ENCODE measurements at regions not wholly inside any gene's neighbourhood (a gene's known extent, or its start where the extent isn't known, plus 50 kb on each side); places are given as distances from the start of the nearest gene placed in this dataset.

DNA sequence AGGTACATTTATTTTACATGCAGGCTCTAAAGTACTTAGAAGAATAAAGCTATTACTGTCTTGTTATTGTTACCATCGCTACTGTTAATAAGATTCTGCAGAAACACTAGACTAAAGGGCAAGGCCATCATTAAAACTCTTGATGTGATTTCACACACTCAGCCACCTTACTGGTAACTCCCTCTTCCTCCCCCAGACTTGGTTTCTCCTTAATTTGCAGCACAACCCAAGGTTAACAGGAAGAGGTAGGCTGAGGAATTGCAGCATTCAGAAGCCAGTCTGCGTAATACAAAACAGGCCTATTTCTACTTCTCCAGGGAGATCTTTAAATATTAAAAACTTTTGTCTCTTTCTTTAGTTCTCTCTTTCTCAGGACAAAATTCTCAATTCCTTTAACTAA, 210.3 kb downstream of the BTG1 start:
- peaks cover 0 to 11% (median 5%) of the 10 kb centered on the region in 4 donors for H3K4me1 Mint-ChIP-seq
- no peak for ATAC-seq (ENCODE audit: low read depth in 2 of 2)

DNA sequence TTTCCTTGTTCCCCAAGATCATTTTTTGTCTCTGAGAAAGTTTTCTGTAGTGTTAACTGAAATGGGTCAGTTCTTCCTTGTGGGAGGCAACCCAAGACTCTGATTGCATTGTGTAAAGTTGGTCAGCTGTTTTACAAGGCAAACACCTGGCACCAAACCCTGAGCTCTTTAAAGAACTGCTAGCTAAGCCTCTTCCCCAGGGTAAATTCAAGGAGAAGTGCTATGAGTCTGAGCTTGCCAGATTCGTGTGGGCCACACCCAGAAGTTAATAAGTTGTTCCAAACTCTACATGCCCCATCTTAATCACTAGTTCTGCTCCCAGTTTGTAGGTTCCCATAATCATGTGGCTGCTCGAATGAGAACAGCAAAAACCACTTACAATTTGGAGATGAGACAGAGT, 214.5 kb downstream of the BTG1 start:
- Mint-ChIP-seq H3K27me3 (no peaks in the 10 kb centered on the region), H3K4me1 (peaks cover 0 to 10% (median 4%) of the 10 kb centered on the region in 4 donors), H3K4me3 (no peak overlapping the region), H3K27ac (peak overlapping the region in 2 of 3 donors; percentile 13 to 53), H3K36me3 (no peaks in the 10 kb centered on the region), H3K9me3 (peaks cover 0 to 5% (median 0%) of the 10 kb centered on the region in 7 donors)
- Histone ChIP-seq H3K4me3 (ENCODE audit: low read depth, low read length) (no peak overlapping the region), H3K27ac (ENCODE audit: insufficient read depth, low read length, poor library complexity, severe bottlenecking) (no peak overlapping the region), H3K9me3 (ENCODE audit: control insufficient read depth in 2 of 2, low read length in 2 of 2) (peaks cover 0 to 2% of the 10 kb centered on the region in 2 experiments), H3K36me3 (ENCODE audit: control insufficient read depth, insufficient read depth, low read length) (no peaks in the 10 kb centered on the region), H3K4me1 (ENCODE audit: control insufficient read depth, insufficient read depth, low read length, poor library complexity, severe bottlenecking) (no peaks in the 10 kb centered on the region), H3K27me3 (ENCODE audit: control insufficient read depth, insufficient read depth, low read length) (no peaks in the 10 kb centered on the region)
- DNase-seq (no peak), ATAC-seq (ENCODE audit: low read depth in 2 of 2) (no peak)

More for the DNA sequence above, 210.3 kb downstream of the BTG1 start:
- Mint-ChIP-seq H3K27me3 (peaks cover 7% of the 10 kb centered on the region), H3K9me3 (peaks cover 0 to 5% (median 0%) of the 10 kb centered on the region in 7 donors), H3K36me3 (no peaks in the 10 kb centered on the region), H3K4me3 (no peak overlapping the region), H3K27ac (no peak overlapping the region)
- no peaks in the 10 kb centered on the region for H3K27me3 ChIP-seq (ENCODE audit: control insufficient read depth, insufficient read depth, low read length)
- no peak for DNase-seq
- H3K4me3 ChIP-seq (ENCODE audit: low read depth, low read length) = no peak overlapping the region
- no peak overlapping the region for H3K27ac ChIP-seq (ENCODE audit: insufficient read depth, low read length, poor library complexity, severe bottlenecking)
- H3K36me3 ChIP-seq (ENCODE audit: control insufficient read depth, insufficient read depth, low read length) = no peaks in the 10 kb centered on the region
- no peaks in the 10 kb centered on the region for H3K9me3 ChIP-seq (ENCODE audit: control insufficient read depth in 2 of 2, low read length in 2 of 2)
- H3K4me1 ChIP-seq (ENCODE audit: control insufficient read depth, insufficient read depth, low read length, poor library complexity, severe bottlenecking) = no peaks in the 10 kb centered on the region

DNA sequence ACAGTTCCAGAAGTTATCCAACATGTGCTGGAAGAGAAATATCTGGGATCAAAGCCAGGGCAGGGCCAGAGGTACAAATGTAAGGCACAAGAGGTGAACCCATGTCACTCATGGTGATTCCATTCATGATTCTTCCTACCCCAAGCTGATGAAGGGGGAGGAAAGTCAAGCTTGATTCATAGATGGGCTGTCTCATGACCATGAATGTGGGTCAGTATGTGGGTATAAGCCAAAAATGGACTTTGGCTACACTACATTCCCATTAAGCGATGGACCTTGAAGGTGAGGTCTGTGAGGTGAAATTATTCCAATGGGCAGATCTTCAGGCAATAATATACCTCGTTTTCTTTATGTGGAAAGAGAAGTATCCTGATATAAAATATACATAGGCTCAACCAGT, 217.1 kb downstream of the BTG1 start:
- H3K27me3 Mint-ChIP-seq = no peaks in the 10 kb centered on the region
- DNase-seq = no peak
- Histone ChIP-seq H3K4me3 (ENCODE audit: low read depth, low read length) (no peak overlapping the region), H3K4me1 (ENCODE audit: control insufficient read depth, insufficient read depth, low read length, poor library complexity, severe bottlenecking) (no peaks in the 10 kb centered on the region), H3K27me3 (ENCODE audit: control insufficient read depth, insufficient read depth, low read length) (no peaks in the 10 kb centered on the region), H3K27ac (ENCODE audit: insufficient read depth, low read length, poor library complexity, severe bottlenecking) (no peak overlapping the region), H3K36me3 (ENCODE audit: control insufficient read depth, insufficient read depth, low read length) (no peaks in the 10 kb centered on the region), H3K9me3 (ENCODE audit: control insufficient read depth in 2 of 2, low read length in 2 of 2) (peaks cover 0 to 2% of the 10 kb centered on the region in 2 experiments)
- ATAC-seq (ENCODE audit: low read depth in 2 of 2) = no peak
- no peak overlapping the region for H3K27ac Mint-ChIP-seq
- H3K4me3 Mint-ChIP-seq = no peak overlapping the region
- H3K36me3 Mint-ChIP-seq = no peaks in the 10 kb centered on the region
- peaks cover 0 to 5% (median 1%) of the 10 kb centered on the region in 7 donors for H3K9me3 Mint-ChIP-seq
- peaks cover 0 to 8% (median 2%) of the 10 kb centered on the region in 4 donors for H3K4me1 Mint-ChIP-seq

DNA sequence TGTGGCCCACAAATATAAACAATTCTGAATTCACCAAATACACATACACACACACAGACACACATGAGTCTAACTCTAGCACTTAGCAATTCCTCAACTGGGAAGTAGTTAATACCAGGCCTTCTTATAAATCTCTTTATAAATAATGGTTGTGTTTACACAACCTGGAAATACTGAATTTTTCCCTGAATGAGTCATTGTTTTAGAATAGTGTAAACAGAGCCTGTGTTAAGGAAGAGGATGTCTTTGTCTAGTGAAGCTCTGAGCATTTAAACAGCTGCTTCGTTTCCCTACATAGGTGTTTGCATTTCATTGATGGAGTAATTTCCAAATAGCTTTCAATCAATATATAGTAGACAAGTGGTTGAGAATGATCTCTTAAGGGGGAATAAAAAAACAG, 218.8 kb downstream of the BTG1 start:
- no peak overlapping the region for H3K27ac Mint-ChIP-seq
- no peaks in the 10 kb centered on the region for H3K27me3 Mint-ChIP-seq
- no peak for ATAC-seq (ENCODE audit: low read depth in 2 of 2)

DNA sequence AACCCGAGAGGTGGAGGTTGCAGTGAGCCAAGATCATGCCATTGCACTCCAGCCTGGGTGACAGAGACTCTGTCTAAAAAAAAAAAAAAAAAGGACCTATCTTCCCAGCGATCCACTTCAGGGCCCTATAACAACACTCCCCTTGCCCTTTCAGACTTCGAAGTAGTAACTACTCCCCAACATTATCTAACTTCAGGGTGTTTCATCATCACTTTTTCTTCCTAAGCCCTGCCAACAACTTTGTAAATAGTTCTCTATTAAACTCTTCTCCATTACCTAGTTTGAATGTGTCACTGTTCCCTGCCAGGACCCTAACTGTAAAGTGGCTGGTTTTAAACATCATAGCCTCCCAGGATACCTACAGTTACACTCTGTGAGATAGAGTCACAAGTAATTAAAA, 220.8 kb downstream of the BTG1 start:
- Mint-ChIP-seq H3K9me3 (peaks cover 0 to 5% (median 2%) of the 10 kb centered on the region in 7 donors), H3K36me3 (no peaks in the 10 kb centered on the region), H3K4me1 (peaks cover 10 to 34% (median 24%) of the 10 kb centered on the region in 4 donors), H3K4me3 (no peak overlapping the region), H3K27me3 (no peaks in the 10 kb centered on the region), H3K27ac (peak overlapping the region in 1 of 3 donors; percentile 14)
- Histone ChIP-seq H3K27ac (ENCODE audit: insufficient read depth, low read length, poor library complexity, severe bottlenecking) (no peak overlapping the region), H3K4me3 (ENCODE audit: low read depth, low read length) (no peak overlapping the region), H3K36me3 (ENCODE audit: control insufficient read depth, insufficient read depth, low read length) (no peaks in the 10 kb centered on the region), H3K4me1 (ENCODE audit: control insufficient read depth, insufficient read depth, low read length, poor library complexity, severe bottlenecking) (peaks cover 6% of the 10 kb centered on the region), H3K27me3 (ENCODE audit: control insufficient read depth, insufficient read depth, low read length) (no peaks in the 10 kb centered on the region), H3K9me3 (ENCODE audit: control insufficient read depth in 2 of 2, low read length in 2 of 2) (peaks cover 0 to 2% of the 10 kb centered on the region in 2 experiments)
- DNase-seq (no peak), ATAC-seq (ENCODE audit: low read depth in 2 of 2) (no peak)

More for the DNA sequence above, 218.8 kb downstream of the BTG1 start:
- no peaks in the 10 kb centered on the region for H3K4me1 ChIP-seq (ENCODE audit: control insufficient read depth, insufficient read depth, low read length, poor library complexity, severe bottlenecking)
- Mint-ChIP-seq H3K36me3 (no peaks in the 10 kb centered on the region), H3K4me1 (peaks cover 8 to 20% (median 9%) of the 10 kb centered on the region in 4 donors), H3K4me3 (no peak overlapping the region), H3K9me3 (peaks cover 0 to 5% (median 2%) of the 10 kb centered on the region in 7 donors)
- H3K9me3 ChIP-seq (ENCODE audit: control insufficient read depth in 2 of 2, low read length in 2 of 2) = peaks cover 0 to 2% of the 10 kb centered on the region in 2 experiments
- no peaks in the 10 kb centered on the region for H3K36me3 ChIP-seq (ENCODE audit: control insufficient read depth, insufficient read depth, low read length)
- DNase-seq = no peak
- no peaks in the 10 kb centered on the region for H3K27me3 ChIP-seq (ENCODE audit: control insufficient read depth, insufficient read depth, low read length)
- no peak overlapping the region for H3K4me3 ChIP-seq (ENCODE audit: low read depth, low read length)
- H3K27ac ChIP-seq (ENCODE audit: insufficient read depth, low read length, poor library complexity, severe bottlenecking) = no peak overlapping the region

DNA sequence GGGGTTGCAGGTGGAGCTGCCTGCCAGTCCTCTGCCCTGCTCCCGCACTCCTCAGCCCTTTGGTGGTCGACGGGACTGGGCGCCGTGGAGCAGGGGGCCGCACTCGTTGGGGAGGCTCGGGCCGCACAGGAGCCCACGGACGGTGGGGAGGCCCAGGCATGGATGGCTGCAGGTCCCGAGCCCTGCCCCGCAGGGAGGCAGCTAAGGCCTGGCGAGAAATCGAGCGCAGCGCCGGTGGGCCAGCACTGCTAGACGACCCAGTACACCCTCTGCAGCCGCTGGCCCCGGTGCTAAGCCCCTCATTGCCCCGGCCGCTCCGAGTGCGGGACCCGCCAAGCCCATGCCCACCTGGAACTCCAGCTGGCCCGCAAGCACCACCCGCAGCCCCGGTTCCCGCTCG, 221.8 kb downstream of the BTG1 start:
- Mint-ChIP-seq H3K4me3 (no peak overlapping the region), H3K27ac (no peak overlapping the region), H3K36me3 (no peaks in the 10 kb centered on the region), H3K27me3 (no peaks in the 10 kb centered on the region), H3K4me1 (peaks cover 10 to 34% (median 25%) of the 10 kb centered on the region in 4 donors), H3K9me3 (peaks cover 0 to 5% (median 2%) of the 10 kb centered on the region in 7 donors)
- ATAC-seq (ENCODE audit: low read depth in 2 of 2) (no peak), DNase-seq (no peak)
- no peaks in the 10 kb centered on the region for H3K36me3 ChIP-seq (ENCODE audit: control insufficient read depth, insufficient read depth, low read length)
- H3K4me1 ChIP-seq (ENCODE audit: control insufficient read depth, insufficient read depth, low read length, poor library complexity, severe bottlenecking) = peaks cover 6% of the 10 kb centered on the region
- no peaks in the 10 kb centered on the region for H3K27me3 ChIP-seq (ENCODE audit: control insufficient read depth, insufficient read depth, low read length)
- no peak overlapping the region for H3K4me3 ChIP-seq (ENCODE audit: low read depth, low read length)
- no peak overlapping the region for H3K27ac ChIP-seq (ENCODE audit: insufficient read depth, low read length, poor library complexity, severe bottlenecking)
- H3K9me3 ChIP-seq (ENCODE audit: control insufficient read depth in 2 of 2, low read length in 2 of 2) = peaks cover 0 to 2% of the 10 kb centered on the region in 2 experiments

- H3K27me3 ChIP-seq (ENCODE audit: control insufficient read depth, insufficient read depth, low read length) = no peaks in the 10 kb centered on the region
- Mint-ChIP-seq H3K36me3 (no peaks in the 10 kb centered on the region), H3K4me1 (peaks cover 16 to 41% (median 30%) of the 10 kb centered on the region in 4 donors), H3K27ac (peak overlapping the region in 2 of 3 donors; percentile 49 to 70), H3K9me3 (peaks cover 0 to 5% (median 1%) of the 10 kb centered on the region in 7 donors), H3K4me3 (no peak overlapping the region), H3K27me3 (no peaks in the 10 kb centered on the region)
- no peak overlapping the region for H3K27ac ChIP-seq (ENCODE audit: insufficient read depth, low read length, poor library complexity, severe bottlenecking)
- H3K4me3 ChIP-seq (ENCODE audit: low read depth, low read length) = no peak overlapping the region
- H3K9me3 ChIP-seq (ENCODE audit: control insufficient read depth in 2 of 2, low read length in 2 of 2) = no peaks in the 10 kb centered on the region
- DNase-seq (no peak), ATAC-seq (ENCODE audit: low read depth in 2 of 2) (no peak)
- H3K36me3 ChIP-seq (ENCODE audit: control insufficient read depth, insufficient read depth, low read length) = no peaks in the 10 kb centered on the region
- peaks cover 6% of the 10 kb centered on the region for H3K4me1 ChIP-seq (ENCODE audit: control insufficient read depth, insufficient read depth, low read length, poor library complexity, severe bottlenecking)
Observed at GRCh38 chr12:91922674-91923073, 223.0 kb downstream of the BTG1 start.

GRCh38 chr12:91922139-91922538, 223.5 kb downstream of the BTG1 start:
- Histone ChIP-seq H3K4me3 (ENCODE audit: low read depth, low read length) (no peak overlapping the region), H3K27me3 (ENCODE audit: control insufficient read depth, insufficient read depth, low read length) (no peaks in the 10 kb centered on the region), H3K9me3 (ENCODE audit: control insufficient read depth in 2 of 2, low read length in 2 of 2) (no peaks in the 10 kb centered on the region), H3K27ac (ENCODE audit: insufficient read depth, low read length, poor library complexity, severe bottlenecking) (no peak overlapping the region), H3K4me1 (ENCODE audit: control insufficient read depth, insufficient read depth, low read length, poor library complexity, severe bottlenecking) (peaks cover 6% of the 10 kb centered on the region), H3K36me3 (ENCODE audit: control insufficient read depth, insufficient read depth, low read length) (no peaks in the 10 kb centered on the region)
- Mint-ChIP-seq H3K27me3 (no peaks in the 10 kb centered on the region), H3K27ac (peak overlapping the region in 1 of 3 donors; percentile 26), H3K4me1 (peaks cover 16 to 41% (median 31%) of the 10 kb centered on the region in 4 donors), H3K36me3 (no peaks in the 10 kb centered on the region), H3K4me3 (no peak overlapping the region), H3K9me3 (peaks cover 0 to 5% (median 1%) of the 10 kb centered on the region in 7 donors)
- DNase-seq = no peak
- ATAC-seq (ENCODE audit: low read depth in 2 of 2) = no peak
